ENCODE measurements at regions not wholly inside any gene's neighbourhood (a gene's known extent, or its start where the extent isn't known, plus 50 kb on each side); places are given as distances from the start of the nearest gene placed in this dataset.

DNA sequence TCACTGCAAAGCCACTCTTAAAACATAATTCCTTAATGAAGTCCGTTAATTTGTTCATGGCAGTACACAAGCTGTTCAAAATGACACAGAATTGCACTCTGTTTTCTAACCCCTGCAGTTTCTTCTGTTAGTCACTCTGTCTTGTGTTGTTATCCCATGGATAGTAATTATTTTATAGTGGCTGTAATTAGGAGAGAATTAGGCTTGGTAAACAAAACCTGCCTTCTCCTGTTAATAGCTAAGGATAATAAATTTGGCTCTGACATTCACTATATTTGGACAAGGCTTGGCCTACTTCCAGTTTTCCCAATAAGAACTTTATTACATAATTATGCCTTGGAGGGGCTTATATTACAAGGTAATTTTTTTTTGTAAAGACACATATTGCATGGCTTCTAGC lies 330.3 kb upstream of the FIGN start:
- intact Hi-C loops (cut with DNase I, micrococcal nuclease) = no loop called here
- H3K4me3 Mint-ChIP-seq = no peak overlapping the region

DNA sequence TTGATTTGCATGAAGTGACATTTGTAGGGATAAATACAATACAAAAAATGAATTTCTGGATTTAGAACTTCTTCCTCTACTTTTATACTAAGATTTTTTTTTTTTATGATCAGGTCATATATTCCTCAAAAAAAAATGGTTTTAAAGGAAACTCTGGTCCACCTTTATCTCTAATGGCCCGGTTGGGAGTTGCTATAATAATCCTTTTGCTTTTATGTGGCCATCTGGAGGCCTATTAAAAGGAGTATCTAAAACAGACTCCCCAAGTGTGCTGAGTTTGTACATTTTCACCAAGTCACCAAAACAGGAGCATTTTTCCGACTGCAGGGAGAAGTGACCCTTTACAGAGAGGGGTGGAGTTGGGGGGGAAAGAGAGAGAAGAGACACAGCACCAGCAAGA lies 329.2 kb upstream of the FIGN start:
- no peaks in the 10 kb centered on the region for H3K9me3 ChIP-seq (ENCODE audit: control insufficient read depth in 1 of 2, insufficient read depth in 1 of 2, low read length in 2 of 2)
- H3K27ac Mint-ChIP-seq = no peak overlapping the region
- TF ChIP-seq, protein P1, sequence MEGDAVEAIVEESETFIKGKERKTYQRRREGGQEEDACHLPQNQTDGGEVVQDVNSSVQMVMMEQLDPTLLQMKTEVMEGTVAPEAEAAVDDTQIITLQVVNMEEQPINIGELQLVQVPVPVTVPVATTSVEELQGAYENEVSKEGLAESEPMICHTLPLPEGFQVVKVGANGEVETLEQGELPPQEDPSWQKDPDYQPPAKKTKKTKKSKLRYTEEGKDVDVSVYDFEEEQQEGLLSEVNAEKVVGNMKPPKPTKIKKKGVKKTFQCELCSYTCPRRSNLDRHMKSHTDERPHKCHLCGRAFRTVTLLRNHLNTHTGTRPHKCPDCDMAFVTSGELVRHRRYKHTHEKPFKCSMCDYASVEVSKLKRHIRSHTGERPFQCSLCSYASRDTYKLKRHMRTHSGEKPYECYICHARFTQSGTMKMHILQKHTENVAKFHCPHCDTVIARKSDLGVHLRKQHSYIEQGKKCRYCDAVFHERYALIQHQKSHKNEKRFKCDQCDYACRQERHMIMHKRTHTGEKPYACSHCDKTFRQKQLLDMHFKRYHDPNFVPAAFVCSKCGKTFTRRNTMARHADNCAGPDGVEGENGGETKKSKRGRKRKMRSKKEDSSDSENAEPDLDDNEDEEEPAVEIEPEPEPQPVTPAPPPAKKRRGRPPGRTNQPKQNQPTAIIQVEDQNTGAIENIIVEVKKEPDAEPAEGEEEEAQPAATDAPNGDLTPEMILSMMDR (IDR thresholded peaks at IDR 0.05) = no peak
- no peaks in the 10 kb centered on the region for H3K27me3 Mint-ChIP-seq
- H3K27ac ChIP-seq (ENCODE audit: low read depth in 1 of 2, low read length in 2 of 2) = no peak overlapping the region
- DNase-seq = no peak
- no peaks in the 10 kb centered on the region for H3K27me3 ChIP-seq (ENCODE audit: control insufficient read depth in 1 of 2, insufficient read depth in 2 of 2, low read length in 2 of 2)
- H3K4me1 Mint-ChIP-seq (ENCODE audit: low read depth) = no peaks in the 10 kb centered on the region
- H3K4me3 Mint-ChIP-seq = no peak overlapping the region
- H3K9me3 Mint-ChIP-seq = peaks cover 3% of the 10 kb centered on the region
- ATAC-seq (ENCODE audit: poor library complexity) = no peak
- H3K36me3 Mint-ChIP-seq (ENCODE audit: low read depth) = no peaks in the 10 kb centered on the region
- H3K4me1 ChIP-seq (ENCODE audit: insufficient read depth, low read length) = no peaks in the 10 kb centered on the region
- no peak overlapping the region for H3K4me3 ChIP-seq (ENCODE audit: low read length)
- ChIA-PET POLR2A (no interaction called here), CTCF (no interaction called here)
- intact Hi-C loops (cut with DNase I, micrococcal nuclease) = no loop called here
- no peaks in the 10 kb centered on the region for H3K36me3 ChIP-seq (ENCODE audit: insufficient read depth, low read length)

More for the DNA sequence above, 330.3 kb upstream of the FIGN start:
- no peaks in the 10 kb centered on the region for H3K36me3 Mint-ChIP-seq (ENCODE audit: low read depth)
- peaks cover 4% of the 10 kb centered on the region for H3K9me3 Mint-ChIP-seq
- ATAC-seq (ENCODE audit: poor library complexity) (no peak), DNase-seq (no peak)
- ChIA-PET POLR2A (no interaction called here), CTCF (no interaction called here)
- Histone ChIP-seq H3K4me3 (ENCODE audit: low read length) (no peak overlapping the region), H3K4me1 (ENCODE audit: insufficient read depth, low read length) (no peaks in the 10 kb centered on the region), H3K9me3 (ENCODE audit: control insufficient read depth in 1 of 2, insufficient read depth in 1 of 2, low read length in 2 of 2) (no peaks in the 10 kb centered on the region), H3K36me3 (ENCODE audit: insufficient read depth, low read length) (no peaks in the 10 kb centered on the region), H3K27ac (ENCODE audit: low read depth in 1 of 2, low read length in 2 of 2) (no peak overlapping the region), H3K27me3 (ENCODE audit: control insufficient read depth in 1 of 2, insufficient read depth in 2 of 2, low read length in 2 of 2) (no peaks in the 10 kb centered on the region)
- TF ChIP-seq, protein P1 (IDR thresholded peaks at IDR 0.05) = no peak
- no peak overlapping the region for H3K27ac Mint-ChIP-seq
- H3K4me1 Mint-ChIP-seq (ENCODE audit: low read depth) = no peaks in the 10 kb centered on the region
- no peaks in the 10 kb centered on the region for H3K27me3 Mint-ChIP-seq

DNA sequence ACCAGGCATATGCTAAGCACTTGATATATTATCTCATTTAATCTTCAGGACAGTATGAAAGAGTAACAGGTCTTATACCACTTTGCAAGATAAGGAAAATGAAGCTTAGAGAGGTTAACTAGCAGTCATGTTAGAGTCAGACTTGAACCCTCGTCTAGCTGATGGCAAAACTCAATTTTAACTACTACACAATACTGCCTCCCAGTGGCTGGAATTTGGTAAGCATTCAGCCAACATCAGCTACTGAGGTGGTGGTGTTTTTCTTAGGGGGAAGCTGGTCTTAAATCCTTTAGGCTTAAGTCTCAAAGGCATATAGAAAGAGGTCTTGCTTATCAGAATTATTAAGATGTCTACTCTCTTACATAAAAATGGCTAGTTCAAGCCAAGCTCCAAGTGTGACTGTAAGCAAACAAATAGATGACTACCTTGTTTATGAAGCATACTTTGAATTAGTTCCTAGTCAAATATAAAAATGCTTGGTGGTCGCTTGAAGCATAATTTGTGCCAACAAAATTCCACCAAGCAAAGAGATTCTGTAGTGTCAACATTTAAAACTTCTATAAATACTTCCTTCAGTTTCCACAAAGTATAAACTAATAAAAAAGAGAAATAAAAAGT lies 325.4 kb upstream of the FIGN start:
- Mint-ChIP-seq H3K4me3 (no peak overlapping the region), H3K4me1 (ENCODE audit: low read depth) (no peaks in the 10 kb centered on the region), H3K27me3 (no peaks in the 10 kb centered on the region), H3K9me3 (peaks cover 3% of the 10 kb centered on the region), H3K27ac (no peak overlapping the region), H3K36me3 (ENCODE audit: low read depth) (no peaks in the 10 kb centered on the region)
- DNase-seq (no peak), ATAC-seq (ENCODE audit: poor library complexity) (no peak)
- Histone ChIP-seq H3K9me3 (ENCODE audit: control insufficient read depth in 1 of 2, insufficient read depth in 1 of 2, low read length in 2 of 2) (no peaks in the 10 kb centered on the region), H3K27ac (ENCODE audit: low read depth in 1 of 2, low read length in 2 of 2) (no peak overlapping the region), H3K27me3 (ENCODE audit: control insufficient read depth in 1 of 2, insufficient read depth in 2 of 2, low read length in 2 of 2) (no peaks in the 10 kb centered on the region), H3K4me1 (ENCODE audit: insufficient read depth, low read length) (no peaks in the 10 kb centered on the region), H3K4me3 (ENCODE audit: low read length) (no peak overlapping the region), H3K36me3 (ENCODE audit: insufficient read depth, low read length) (no peaks in the 10 kb centered on the region)
- ChIA-PET POLR2A (no interaction called here), CTCF (no interaction called here)
- TF ChIP-seq, protein P1 (IDR thresholded peaks at IDR 0.05) = no peak
- intact Hi-C loops (cut with DNase I, micrococcal nuclease) = no loop called here
